Mucosa of rectum (tissue), 2 donors: ENCODE measurements at regions not wholly inside any gene's neighbourhood (a gene's known extent, or its start where the extent isn't known, plus 50 kb on each side); places are given as distances from the start of the nearest gene placed in this dataset.

Source experiments
- H3K27ac ChIP-seq, 2 donors: one replicate each; pipeline ENCODE4 v1.7.0; 2013; ENCODE audit warnings: inconsistent platforms in 2 of 2, low read depth in 2 of 2, low read length in 2 of 2
- H3K27me3 ChIP-seq, 2 donors: one replicate each; pipeline ENCODE4 v1.7.0; 2013; ENCODE audit warnings: low read length in 2 of 2; ENCODE audit not compliant: control insufficient read depth in 2 of 2, insufficient read depth in 2 of 2
- H3K36me3 ChIP-seq, 2 donors: one replicate each; pipeline ENCODE4 v1.7.0; 2013; ENCODE audit warnings: low read length in 2 of 2; ENCODE audit not compliant: control insufficient read depth in 2 of 2, insufficient read depth in 2 of 2
- H3K4me1 ChIP-seq, 2 donors: one replicate each; pipeline ENCODE4 v1.7.0; 2013; ENCODE audit warnings: low read length in 2 of 2, mild to moderate bottlenecking in 1 of 2; ENCODE audit not compliant: control insufficient read depth in 2 of 2, insufficient read depth in 2 of 2
- H3K4me3 ChIP-seq, 2 donors: one replicate each; pipeline ENCODE4 v1.7.0; 2013; ENCODE audit warnings: low read length in 2 of 2
- H3K9ac ChIP-seq, 2 donors: one replicate each; pipeline ENCODE4 v1.7.0; 2013; ENCODE audit warnings: low read length in 2 of 2, low read depth in 1 of 2, mild to moderate bottlenecking in 1 of 2
- H3K9me3 ChIP-seq, 2 donors: one replicate each; pipeline ENCODE4 v1.7.0; 2013; ENCODE audit warnings: low read length in 2 of 2; ENCODE audit not compliant: control insufficient read depth in 2 of 2
- donor health status: healthy.
- donor health status: Normal muscosa, but diverticular disease.

GRCh38 chrX:139192386-139192961 is 338.1 kb upstream of the F9 start:
- no peak overlapping the region for H3K27ac ChIP-seq
- no peaks in the 10 kb centered on the region for H3K9me3 ChIP-seq
- no peak overlapping the region for H3K4me3 ChIP-seq
- no peak overlapping the region for H3K9ac ChIP-seq
- H3K36me3 ChIP-seq = no peaks in the 10 kb centered on the region
- no peaks in the 10 kb centered on the region for H3K27me3 ChIP-seq
- H3K4me1 ChIP-seq = no peaks in the 10 kb centered on the region

GRCh38 chrX:139191746-139192385 is 338.7 kb upstream of the F9 start:
- no peak overlapping the region for H3K4me3 ChIP-seq
- no peak overlapping the region for H3K9ac ChIP-seq
- H3K9me3 ChIP-seq = no peaks in the 10 kb centered on the region
- H3K27ac ChIP-seq = no peak overlapping the region
- H3K36me3 ChIP-seq = no peaks in the 10 kb centered on the region
- H3K4me1 ChIP-seq = no peaks in the 10 kb centered on the region
- H3K27me3 ChIP-seq = no peaks in the 10 kb centered on the region

GRCh38 chrX:139191286-139191685 is 339.3 kb upstream of the F9 start:
- Histone ChIP-seq H3K4me1 (no peaks in the 10 kb centered on the region), H3K9ac (no peak overlapping the region)

DNA sequence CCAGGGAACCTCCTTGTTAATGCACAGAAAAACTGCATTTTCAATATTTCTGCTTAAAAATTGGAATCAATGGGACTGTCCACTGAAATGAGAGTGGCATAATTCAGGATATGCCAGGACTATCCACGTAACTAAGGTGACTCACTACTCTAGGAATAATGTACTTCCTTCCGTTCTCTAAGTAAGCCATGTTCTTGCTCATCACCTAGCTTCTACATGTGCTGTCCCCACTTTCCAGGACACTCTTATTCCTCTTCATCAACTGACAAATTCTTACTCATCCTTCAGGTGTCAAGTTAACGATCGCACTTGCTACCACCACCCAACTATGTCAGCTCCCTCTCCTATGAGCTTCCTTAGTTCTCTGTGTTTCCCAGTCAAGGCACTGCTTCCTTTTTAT is 342.8 kb upstream of the F9 start:
- Histone ChIP-seq H3K27me3 (peaks cover 0 to 5% of the 10 kb centered on the region in 2 donors), H3K4me3 (no peak overlapping the region), H3K36me3 (no peaks in the 10 kb centered on the region), H3K27ac (no peak overlapping the region), H3K9me3 (no peaks in the 10 kb centered on the region), H3K9ac (no peak overlapping the region), H3K4me1 (no peaks in the 10 kb centered on the region)

More at GRCh38 chrX:139191286-139191685, 339.3 kb upstream of the F9 start:
- Histone ChIP-seq H3K4me3 (no peak overlapping the region), H3K27ac (no peak overlapping the region), H3K9me3 (no peaks in the 10 kb centered on the region), H3K27me3 (peaks cover 0 to 5% of the 10 kb centered on the region in 2 donors), H3K36me3 (no peaks in the 10 kb centered on the region)

- no peak overlapping the region for H3K9ac ChIP-seq
- H3K27me3 ChIP-seq = peaks cover 0 to 5% of the 10 kb centered on the region in 2 donors
- no peaks in the 10 kb centered on the region for H3K9me3 ChIP-seq
- H3K36me3 ChIP-seq = no peaks in the 10 kb centered on the region
- H3K27ac ChIP-seq = no peak overlapping the region
- no peak overlapping the region for H3K4me3 ChIP-seq
- H3K4me1 ChIP-seq = no peaks in the 10 kb centered on the region
Measured at GRCh38 chrX:139186991-139187390, 343.5 kb upstream of the F9 start.

DNA sequence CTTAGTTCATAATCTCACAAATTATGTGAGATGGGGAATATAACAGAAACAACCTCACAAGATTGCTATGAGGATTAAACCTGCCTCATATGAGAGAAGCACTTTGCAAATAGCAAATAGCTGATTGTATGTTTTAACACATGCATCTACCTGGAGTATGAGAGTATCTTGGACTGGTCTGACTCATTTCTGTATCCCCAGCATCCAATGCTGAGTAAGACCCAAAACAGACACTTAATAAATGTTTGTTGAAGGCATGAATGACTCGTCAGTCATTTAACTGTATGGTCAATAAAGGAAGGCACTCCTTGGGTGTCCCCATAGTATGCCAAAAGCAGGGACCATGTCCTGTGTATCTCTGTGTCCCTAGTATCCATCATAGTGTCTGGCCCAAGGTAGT is 350.9 kb upstream of the F9 start:
- Histone ChIP-seq H3K9ac (no peak overlapping the region), H3K4me1 (no peaks in the 10 kb centered on the region), H3K27me3 (no peaks in the 10 kb centered on the region), H3K36me3 (no peaks in the 10 kb centered on the region), H3K4me3 (no peak overlapping the region), H3K9me3 (no peaks in the 10 kb centered on the region), H3K27ac (no peak overlapping the region)

- Histone ChIP-seq H3K9me3 (no peaks in the 10 kb centered on the region), H3K4me3 (no peak overlapping the region), H3K4me1 (no peaks in the 10 kb centered on the region), H3K9ac (no peak overlapping the region), H3K27ac (no peak overlapping the region), H3K27me3 (no peaks in the 10 kb centered on the region), H3K36me3 (no peaks in the 10 kb centered on the region)
Measured at GRCh38 chrX:139178980-139179379, 351.6 kb upstream of the F9 start.

DNA sequence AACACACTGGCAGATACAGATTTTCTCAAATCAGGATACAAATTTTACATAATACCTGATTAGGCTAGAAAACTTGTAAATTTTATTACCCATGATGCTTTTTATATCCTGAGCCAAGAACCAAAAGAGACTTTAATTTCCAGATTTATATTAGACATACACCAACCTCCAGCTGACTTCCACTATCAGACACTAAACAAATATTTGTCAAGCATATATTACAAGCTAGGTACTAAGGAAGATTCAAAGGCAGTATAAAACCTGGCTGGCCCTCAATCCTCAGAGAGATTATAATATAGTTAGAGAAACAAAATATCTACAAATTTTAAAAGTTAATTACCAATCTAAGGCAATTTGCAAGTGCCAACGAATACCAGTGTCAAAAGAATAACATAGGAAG is 357.8 kb upstream of the F9 start:
- H3K27ac ChIP-seq = no peak overlapping the region
- H3K4me3 ChIP-seq = no peak overlapping the region
- no peaks in the 10 kb centered on the region for H3K9me3 ChIP-seq
- no peaks in the 10 kb centered on the region for H3K27me3 ChIP-seq
- no peaks in the 10 kb centered on the region for H3K4me1 ChIP-seq
- H3K9ac ChIP-seq = no peak overlapping the region
- H3K36me3 ChIP-seq = no peaks in the 10 kb centered on the region

DNA sequence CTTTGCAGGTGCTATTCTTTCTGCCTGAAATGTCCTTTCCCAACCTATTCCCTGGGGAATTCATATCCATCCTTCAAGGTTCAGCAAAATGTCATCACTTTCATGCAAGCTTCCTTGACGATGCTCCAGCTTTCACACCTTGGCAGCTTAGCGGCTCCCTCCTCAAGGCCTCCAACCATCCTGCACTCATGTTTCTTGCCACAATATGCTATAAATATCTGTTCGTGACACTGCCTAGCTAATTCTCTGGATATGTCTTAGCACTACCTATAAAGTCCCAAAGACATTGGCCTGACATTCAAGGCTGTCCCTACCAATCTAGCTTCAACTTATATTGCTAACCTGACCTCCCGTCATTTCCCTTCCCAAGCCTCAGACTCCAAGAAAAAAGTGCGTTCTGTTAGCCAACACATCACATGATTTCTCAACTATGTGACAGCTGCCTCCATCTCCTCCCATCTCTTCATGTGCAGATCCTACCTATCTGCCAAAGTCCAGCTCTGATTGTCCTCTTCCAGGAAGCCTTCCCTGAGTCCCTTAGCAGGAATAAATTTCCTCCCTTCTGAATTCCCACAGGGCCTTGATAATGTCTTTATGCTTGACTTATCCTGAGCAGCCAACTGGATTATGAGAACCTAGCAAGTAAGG is 359.9 kb upstream of the F9 start:
- Histone ChIP-seq H3K9ac (no peak overlapping the region), H3K4me3 (no peak overlapping the region), H3K27me3 (no peaks in the 10 kb centered on the region), H3K4me1 (no peaks in the 10 kb centered on the region), H3K36me3 (no peaks in the 10 kb centered on the region), H3K27ac (no peak overlapping the region), H3K9me3 (no peaks in the 10 kb centered on the region)

DNA sequence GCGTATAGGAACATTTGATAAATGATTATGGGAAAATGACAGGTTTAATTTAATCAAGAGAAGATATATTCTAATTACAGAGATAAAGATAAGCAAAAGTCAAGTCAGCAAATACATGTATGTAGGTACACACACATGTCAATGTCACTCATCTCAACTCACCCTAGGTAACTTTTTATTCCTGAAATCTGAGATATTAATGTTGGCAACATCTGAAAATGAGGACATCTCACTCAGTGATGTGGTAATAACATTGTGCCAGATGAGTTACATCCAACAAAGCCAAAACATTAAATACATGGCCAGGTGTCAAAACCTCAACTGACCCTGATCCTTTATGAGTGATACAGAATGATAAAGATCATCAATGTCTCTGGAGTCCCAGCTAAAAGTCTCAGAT is 363.3 kb upstream of the F9 start:
- Histone ChIP-seq H3K9ac (no peak overlapping the region), H3K27ac (no peak overlapping the region), H3K9me3 (no peaks in the 10 kb centered on the region), H3K4me3 (no peak overlapping the region), H3K36me3 (no peaks in the 10 kb centered on the region), H3K27me3 (no peaks in the 10 kb centered on the region), H3K4me1 (no peaks in the 10 kb centered on the region)
